GM23338 (cell line): ENCODE measurements at regions not wholly inside any gene's neighbourhood (a gene's known extent, or its start where the extent isn't known, plus 50 kb on each side); places are given as distances from the start of the nearest gene placed in this dataset.
A peak's percentile ranks its signal among the peaks of the same experiment; 100 is the strongest.

Source experiments
- ATAC-seq: fragments of 200-7000 bp; cut with Tn5 transposase; 3 replicates; pipeline ENCODE4 v1.9.1; 2020
- DNase-seq: peaks from one replicate; pipeline ENCODE4 v3.0.0-alpha.2; 2015; ENCODE audit warnings: low spot score
- H2AFZ ChIP-seq: fragments of 200-600 bp; sonication (generic); 2 replicates; pipeline ENCODE4 v1.8.0; 2016; ENCODE audit warnings: antibody characterized with exemption, mild to moderate bottlenecking, moderate library complexity
- H3F3A ChIP-seq: fragments of 200-600 bp; sonication (generic); replicated peaks from 2 replicates; pipeline ENCODE4 v1.8.0; 2017; ENCODE audit warnings: antibody characterized with exemption, mixed run types, low read depth
- H3K27ac ChIP-seq: fragments of 200-600 bp; sonication (generic); 2 replicates; pipeline ENCODE4 v1.6.1; 2016; ENCODE audit warnings: low read depth
- H3K27me3 ChIP-seq: fragments of 200-600 bp; sonication (generic); 2 replicates; pipeline ENCODE4 v1.8.0; 2016; ENCODE audit warnings: mild to moderate bottlenecking, mixed run types, moderate library complexity; ENCODE audit not compliant: insufficient read depth
- H3K36me3 ChIP-seq: fragments of 200-600 bp; sonication (generic); 2 replicates; pipeline ENCODE4 v1.8.0; 2016; ENCODE audit warnings: mild to moderate bottlenecking; ENCODE audit not compliant: insufficient read depth
- H3K4me1 ChIP-seq: fragments of 200-600 bp; sonication (generic); 2 replicates; pipeline ENCODE4 v1.8.0; 2016; ENCODE audit warnings: mild to moderate bottlenecking, moderate library complexity; ENCODE audit not compliant: insufficient read depth
- H3K4me2 ChIP-seq: fragments of 200-600 bp; sonication (generic); 2 replicates; pipeline ENCODE4 v1.7.1; 2017; ENCODE audit warnings: mixed run types
- H3K4me3 ChIP-seq: fragments of 200-600 bp; sonication (generic); 2 replicates; pipeline ENCODE4 v1.6.1; 2016; ENCODE audit warnings: mixed run types
- H3K79me2 ChIP-seq: fragments of 200-600 bp; sonication (generic); replicated peaks from 2 replicates; pipeline ENCODE4 v1.8.0; 2017; ENCODE audit warnings: mild to moderate bottlenecking; ENCODE audit not compliant: insufficient read depth
- H3K9me2 ChIP-seq: fragments of 200-600 bp; sonication (generic); 2 replicates; pipeline ENCODE4 v1.8.0; 2017; ENCODE audit not compliant: insufficient read depth
- H4K20me1 ChIP-seq: fragments of 200-600 bp; sonication (generic); replicated peaks from 2 replicates; pipeline ENCODE4 v1.8.0; 2017; ENCODE audit warnings: mild to moderate bottlenecking; ENCODE audit not compliant: insufficient read depth
- H3K27ac Mint-ChIP-seq: 2 replicates; pipeline ENCODE4 v1.8.0; 2020; ENCODE audit warnings: inconsistent platforms, mild to moderate bottlenecking, moderate library complexity, mixed read lengths
- H3K27me3 Mint-ChIP-seq: 3 replicates; pipeline ENCODE4 v1.8.0; 2022; ENCODE audit warnings: low read depth, mild to moderate bottlenecking, moderate library complexity, mixed read lengths, inconsistent platforms; ENCODE audit not compliant: insufficient read depth, poor library complexity
- H3K36me3 Mint-ChIP-seq: 3 replicates; pipeline ENCODE4 v1.8.0; 2021; ENCODE audit warnings: low read depth, mild to moderate bottlenecking, inconsistent platforms, moderate library complexity, mixed read lengths
- H3K4me1 Mint-ChIP-seq: 3 replicates; pipeline ENCODE4 v1.8.0; 2020; ENCODE audit warnings: mild to moderate bottlenecking, inconsistent platforms, mixed read lengths
- H3K4me3 Mint-ChIP-seq: 3 replicates; pipeline ENCODE4 v1.8.0; 2021; ENCODE audit warnings: moderate library complexity, mild to moderate bottlenecking, inconsistent platforms, mixed read lengths
- H3K9me3 Mint-ChIP-seq: 3 replicates; pipeline ENCODE4 v1.8.0; 2020; ENCODE audit warnings: moderate library complexity, mild to moderate bottlenecking, inconsistent platforms, mixed read lengths
- CREB1 ChIP-seq: fragments of 250-450 bp; sonication (Bioruptor Pico); IDR thresholded peaks from 2 replicates; pipeline ENCODE4 v1.5.0; 2020; ENCODE audit warnings: low read depth, mild to moderate bottlenecking, moderate library complexity
- EZH2 ChIP-seq: fragments of 200-600 bp; sonication (generic); IDR thresholded peaks from one replicate; pipeline ENCODE4 v1.8.0; 2017; ENCODE audit warnings: antibody characterized with exemption, mild to moderate bottlenecking, low read depth; ENCODE audit not compliant: unreplicated experiment
- EZH2phosphoT487 ChIP-seq: fragments of 200-600 bp; sonication (generic); IDR thresholded peaks from one replicate; pipeline ENCODE4 v1.8.1; 2018; ENCODE audit warnings: antibody characterized with exemption; ENCODE audit not compliant: unreplicated experiment
- NANOG ChIP-seq: IDR thresholded peaks from 2 replicates; pipeline ENCODE4 v1.6.1; 2016; ENCODE audit warnings: antibody characterized with exemption, borderline replicate concordance
- STAT1 ChIP-seq: IDR thresholded peaks from one replicate; pipeline ENCODE4 v1.6.1; 2016; ENCODE audit warnings: antibody characterized with exemption; ENCODE audit not compliant: unreplicated experiment
- ZNF331 ChIP-seq: fragments of 250-450 bp; sonication (Bioruptor Pico); IDR thresholded peaks from 2 replicates; pipeline ENCODE4 v1.5.0; 2020; ENCODE audit warnings: low read depth, mild to moderate bottlenecking, moderate library complexity
- TF ChIP-seq, protein P1 (sequence below): fragments of 250-450 bp; sonication (Bioruptor Pico); IDR thresholded peaks from 2 replicates; pipeline ENCODE4 v1.5.0; 2020; ENCODE audit warnings: mild to moderate bottlenecking, moderate library complexity
- TF ChIP-seq, protein P2 (sequence below): IDR thresholded peaks from 2 replicates; pipeline ENCODE4 v1.6.1; 2016; ENCODE audit warnings: antibody characterized with exemption
- TF ChIP-seq, protein P3 (sequence below): IDR thresholded peaks from one replicate; pipeline ENCODE4 v1.6.1; 2018; ENCODE audit warnings: antibody characterized with exemption; ENCODE audit not compliant: unreplicated experiment

DNA sequence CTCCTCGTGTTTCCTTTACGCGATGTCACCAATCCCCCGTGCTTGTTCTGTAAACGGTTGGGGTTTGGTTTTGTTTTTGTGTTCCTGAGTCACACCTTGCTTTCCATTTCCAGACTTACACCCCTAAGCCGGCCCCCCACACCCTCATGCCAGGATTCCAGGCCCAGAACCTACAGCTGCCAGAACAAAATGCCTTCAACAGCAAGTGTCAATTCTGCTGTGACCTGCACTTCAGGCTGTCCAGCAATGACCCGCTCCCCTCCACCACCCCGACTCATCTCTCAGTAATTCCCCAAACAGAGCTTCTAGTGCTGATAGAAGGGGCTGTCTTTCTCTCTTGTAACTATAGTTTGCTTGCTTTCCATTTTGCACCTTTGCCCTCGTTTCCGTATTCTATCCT lies 722.1 kb upstream of the CELF2 start (continued):
- TF ChIP-seq, protein P1, sequence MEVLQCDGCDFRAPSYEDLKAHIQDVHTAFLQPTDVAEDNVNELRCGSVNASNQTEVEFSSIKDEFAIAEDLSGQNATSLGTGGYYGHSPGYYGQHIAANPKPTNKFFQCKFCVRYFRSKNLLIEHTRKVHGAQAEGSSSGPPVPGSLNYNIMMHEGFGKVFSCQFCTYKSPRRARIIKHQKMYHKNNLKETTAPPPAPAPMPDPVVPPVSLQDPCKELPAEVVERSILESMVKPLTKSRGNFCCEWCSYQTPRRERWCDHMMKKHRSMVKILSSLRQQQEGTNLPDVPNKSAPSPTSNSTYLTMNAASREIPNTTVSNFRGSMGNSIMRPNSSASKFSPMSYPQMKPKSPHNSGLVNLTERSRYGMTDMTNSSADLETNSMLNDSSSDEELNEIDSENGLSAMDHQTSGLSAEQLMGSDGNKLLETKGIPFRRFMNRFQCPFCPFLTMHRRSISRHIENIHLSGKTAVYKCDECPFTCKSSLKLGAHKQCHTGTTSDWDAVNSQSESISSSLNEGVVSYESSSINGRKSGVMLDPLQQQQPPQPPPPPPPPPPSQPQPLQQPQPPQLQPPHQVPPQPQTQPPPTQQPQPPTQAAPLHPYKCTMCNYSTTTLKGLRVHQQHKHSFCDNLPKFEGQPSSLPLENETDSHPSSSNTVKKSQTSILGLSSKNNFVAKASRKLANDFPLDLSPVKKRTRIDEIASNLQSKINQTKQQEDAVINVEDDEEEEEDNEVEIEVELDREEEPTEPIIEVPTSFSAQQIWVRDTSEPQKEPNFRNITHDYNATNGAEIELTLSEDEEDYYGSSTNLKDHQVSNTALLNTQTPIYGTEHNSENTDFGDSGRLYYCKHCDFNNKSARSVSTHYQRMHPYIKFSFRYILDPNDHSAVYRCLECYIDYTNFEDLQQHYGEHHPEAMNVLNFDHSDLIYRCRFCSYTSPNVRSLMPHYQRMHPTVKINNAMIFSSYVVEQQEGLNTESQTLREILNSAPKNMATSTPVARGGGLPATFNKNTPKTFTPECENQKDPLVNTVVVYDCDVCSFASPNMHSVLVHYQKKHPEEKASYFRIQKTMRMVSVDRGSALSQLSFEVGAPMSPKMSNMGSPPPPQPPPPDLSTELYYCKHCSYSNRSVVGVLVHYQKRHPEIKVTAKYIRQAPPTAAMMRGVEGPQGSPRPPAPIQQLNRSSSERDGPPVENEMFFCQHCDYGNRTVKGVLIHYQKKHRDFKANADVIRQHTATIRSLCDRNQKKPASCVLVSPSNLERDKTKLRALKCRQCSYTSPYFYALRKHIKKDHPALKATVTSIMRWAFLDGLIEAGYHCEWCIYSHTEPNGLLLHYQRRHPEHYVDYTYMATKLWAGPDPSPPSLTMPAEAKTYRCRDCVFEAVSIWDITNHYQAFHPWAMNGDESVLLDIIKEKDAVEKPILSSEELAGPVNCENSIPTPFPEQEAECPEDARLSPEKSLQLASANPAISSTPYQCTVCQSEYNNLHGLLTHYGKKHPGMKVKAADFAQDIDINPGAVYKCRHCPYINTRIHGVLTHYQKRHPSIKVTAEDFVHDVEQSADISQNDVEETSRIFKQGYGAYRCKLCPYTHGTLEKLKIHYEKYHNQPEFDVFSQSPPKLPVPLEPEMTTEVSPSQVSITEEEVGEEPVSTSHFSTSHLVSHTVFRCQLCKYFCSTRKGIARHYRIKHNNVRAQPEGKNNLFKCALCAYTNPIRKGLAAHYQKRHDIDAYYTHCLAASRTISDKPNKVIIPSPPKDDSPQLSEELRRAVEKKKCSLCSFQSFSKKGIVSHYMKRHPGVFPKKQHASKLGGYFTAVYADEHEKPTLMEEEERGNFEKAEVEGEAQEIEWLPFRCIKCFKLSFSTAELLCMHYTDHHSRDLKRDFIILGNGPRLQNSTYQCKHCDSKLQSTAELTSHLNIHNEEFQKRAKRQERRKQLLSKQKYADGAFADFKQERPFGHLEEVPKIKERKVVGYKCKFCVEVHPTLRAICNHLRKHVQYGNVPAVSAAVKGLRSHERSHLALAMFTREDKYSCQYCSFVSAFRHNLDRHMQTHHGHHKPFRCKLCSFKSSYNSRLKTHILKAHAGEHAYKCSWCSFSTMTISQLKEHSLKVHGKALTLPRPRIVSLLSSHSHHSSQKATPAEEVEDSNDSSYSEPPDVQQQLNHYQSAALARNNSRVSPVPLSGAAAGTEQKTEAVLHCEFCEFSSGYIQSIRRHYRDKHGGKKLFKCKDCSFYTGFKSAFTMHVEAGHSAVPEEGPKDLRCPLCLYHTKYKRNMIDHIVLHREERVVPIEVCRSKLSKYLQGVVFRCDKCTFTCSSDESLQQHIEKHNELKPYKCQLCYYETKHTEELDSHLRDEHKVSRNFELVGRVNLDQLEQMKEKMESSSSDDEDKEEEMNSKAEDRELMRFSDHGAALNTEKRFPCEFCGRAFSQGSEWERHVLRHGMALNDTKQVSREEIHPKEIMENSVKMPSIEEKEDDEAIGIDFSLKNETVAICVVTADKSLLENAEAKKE (CRISPR knock-in tag): no peak
- TF ChIP-seq EZH2phosphoT487 (no peak), STAT1 (no peak), EZH2 (no peak)
- TF ChIP-seq, protein P2, sequence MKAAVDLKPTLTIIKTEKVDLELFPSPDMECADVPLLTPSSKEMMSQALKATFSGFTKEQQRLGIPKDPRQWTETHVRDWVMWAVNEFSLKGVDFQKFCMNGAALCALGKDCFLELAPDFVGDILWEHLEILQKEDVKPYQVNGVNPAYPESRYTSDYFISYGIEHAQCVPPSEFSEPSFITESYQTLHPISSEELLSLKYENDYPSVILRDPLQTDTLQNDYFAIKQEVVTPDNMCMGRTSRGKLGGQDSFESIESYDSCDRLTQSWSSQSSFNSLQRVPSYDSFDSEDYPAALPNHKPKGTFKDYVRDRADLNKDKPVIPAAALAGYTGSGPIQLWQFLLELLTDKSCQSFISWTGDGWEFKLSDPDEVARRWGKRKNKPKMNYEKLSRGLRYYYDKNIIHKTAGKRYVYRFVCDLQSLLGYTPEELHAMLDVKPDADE: no peak

DNA sequence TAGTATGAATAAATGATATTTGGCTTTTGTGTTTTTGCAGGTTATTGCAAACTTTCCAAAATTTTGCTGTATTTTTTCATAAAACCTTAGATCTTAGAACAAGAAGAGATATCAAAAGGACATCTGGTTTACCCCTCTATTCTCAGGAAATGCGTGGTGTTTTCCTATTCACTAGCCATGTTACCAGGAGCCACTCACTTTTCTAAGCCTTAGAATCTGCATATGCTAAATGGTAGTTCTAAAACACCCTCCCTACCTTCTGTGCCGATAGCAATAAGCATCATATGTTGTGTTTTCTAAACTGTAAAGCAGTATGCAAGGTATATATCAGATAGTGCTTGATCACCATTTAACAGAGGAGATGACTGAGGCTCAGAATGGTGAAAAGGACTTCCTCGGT lies 715.0 kb upstream of the CELF2 start:
- peak; percentile 40; the same call in 2 of the 3 replicates for ATAC-seq
- H3K27ac Mint-ChIP-seq: no peak overlapping the region
- TF ChIP-seq ZNF331 (CRISPR knock-in tag): no peak
- TF ChIP-seq NANOG: no peak
- TF ChIP-seq, protein P3, sequence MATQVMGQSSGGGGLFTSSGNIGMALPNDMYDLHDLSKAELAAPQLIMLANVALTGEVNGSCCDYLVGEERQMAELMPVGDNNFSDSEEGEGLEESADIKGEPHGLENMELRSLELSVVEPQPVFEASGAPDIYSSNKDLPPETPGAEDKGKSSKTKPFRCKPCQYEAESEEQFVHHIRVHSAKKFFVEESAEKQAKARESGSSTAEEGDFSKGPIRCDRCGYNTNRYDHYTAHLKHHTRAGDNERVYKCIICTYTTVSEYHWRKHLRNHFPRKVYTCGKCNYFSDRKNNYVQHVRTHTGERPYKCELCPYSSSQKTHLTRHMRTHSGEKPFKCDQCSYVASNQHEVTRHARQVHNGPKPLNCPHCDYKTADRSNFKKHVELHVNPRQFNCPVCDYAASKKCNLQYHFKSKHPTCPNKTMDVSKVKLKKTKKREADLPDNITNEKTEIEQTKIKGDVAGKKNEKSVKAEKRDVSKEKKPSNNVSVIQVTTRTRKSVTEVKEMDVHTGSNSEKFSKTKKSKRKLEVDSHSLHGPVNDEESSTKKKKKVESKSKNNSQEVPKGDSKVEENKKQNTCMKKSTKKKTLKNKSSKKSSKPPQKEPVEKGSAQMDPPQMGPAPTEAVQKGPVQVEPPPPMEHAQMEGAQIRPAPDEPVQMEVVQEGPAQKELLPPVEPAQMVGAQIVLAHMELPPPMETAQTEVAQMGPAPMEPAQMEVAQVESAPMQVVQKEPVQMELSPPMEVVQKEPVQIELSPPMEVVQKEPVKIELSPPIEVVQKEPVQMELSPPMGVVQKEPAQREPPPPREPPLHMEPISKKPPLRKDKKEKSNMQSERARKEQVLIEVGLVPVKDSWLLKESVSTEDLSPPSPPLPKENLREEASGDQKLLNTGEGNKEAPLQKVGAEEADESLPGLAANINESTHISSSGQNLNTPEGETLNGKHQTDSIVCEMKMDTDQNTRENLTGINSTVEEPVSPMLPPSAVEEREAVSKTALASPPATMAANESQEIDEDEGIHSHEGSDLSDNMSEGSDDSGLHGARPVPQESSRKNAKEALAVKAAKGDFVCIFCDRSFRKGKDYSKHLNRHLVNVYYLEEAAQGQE: no peak
- no peak for TF ChIP-seq CREB1 (CRISPR knock-in tag)

More for the DNA sequence above, 715.0 kb upstream of the CELF2 start:
- Histone ChIP-seq H2AFZ (no peak overlapping the region), H3K4me3 (no peak overlapping the region), H3K4me1 (peaks cover 22% of the 10 kb centered on the region), H4K20me1 (no peaks in the 10 kb centered on the region), H3F3A (no peaks in the 10 kb centered on the region), H3K27me3 (no peaks in the 10 kb centered on the region), H3K4me2 (no peak overlapping the region; the same call in 1 of the 2 replicates), H3K27ac (no peak overlapping the region), H3K9me2 (peaks cover 10% of the 10 kb centered on the region; the same call in 1 of the 2 replicates), H3K79me2 (no peaks in the 10 kb centered on the region), H3K36me3 (no peaks in the 10 kb centered on the region)
- peak; percentile 25 for DNase-seq
- no peaks in the 10 kb centered on the region for H3K9me3 Mint-ChIP-seq
- peaks cover 24% of the 10 kb centered on the region for H3K4me1 Mint-ChIP-seq
- no peak overlapping the region for H3K4me3 Mint-ChIP-seq
- H3K36me3 Mint-ChIP-seq: no peaks in the 10 kb centered on the region
- no peaks in the 10 kb centered on the region for H3K27me3 Mint-ChIP-seq
